PC-9 (cell line): ENCODE measurements at regions not wholly inside any gene's neighbourhood (a gene's known extent, or its start where the extent isn't known, plus 50 kb on each side); places are given as distances from the start of the nearest gene placed in this dataset.

Experiments
- BruUV-seq: library from RNA; stranded (reverse); fragments of 400-500 nt; replicated peaks from 2 replicates; lab custom pipeline; 2021; lab: Mats Ljungman, UMichigan
- CTCF ChIA-PET: fragments of 300-600 bp; sonication (Branson Sonifier 250); formaldehyde crosslinking; loops from one replicate; lab custom pipeline; 2022; ENCODE audit warnings: antibody characterized with exemption; lab: Charles Lee
- POLR2A ChIA-PET: fragments of 300-600 bp; sonication (Branson Sonifier 250); formaldehyde crosslinking; loops from one replicate; lab custom pipeline; 2022; ENCODE audit warnings: antibody characterized with exemption; ENCODE audit not compliant: unreplicated experiment; lab: Charles Lee
- DNase-seq, 2 experiments: peaks; one replicate each; pipeline versions ENCODE4 v3.0.0 to v3.0.0-alpha.2; 2015 to 2022; ENCODE audit warnings: mixed read lengths in 1 of 2
- H2AFZ ChIP-seq: fragments of 200-600 bp; sonication (generic); 2 replicates; pipeline ENCODE4 v1.8.1; 2017; ENCODE audit warnings: antibody characterized with exemption
- H3F3A ChIP-seq: fragments of 200-600 bp; sonication (generic); 2 replicates; pipeline ENCODE4 v1.8.1; 2017; ENCODE audit warnings: antibody characterized with exemption, mild to moderate bottlenecking, low read depth; ENCODE audit not compliant: insufficient read depth
- H3K27ac ChIP-seq: fragments of 200-600 bp; sonication (generic); 2 replicates; pipeline ENCODE4 v1.6.1; 2016; ENCODE audit warnings: mixed run types
- H3K27me3 ChIP-seq: fragments of 200-600 bp; sonication (generic); 2 replicates; pipeline ENCODE4 v1.6.1; 2016; ENCODE audit warnings: low read depth, mixed run types; ENCODE audit not compliant: insufficient read depth
- H3K36me3 ChIP-seq: fragments of 200-600 bp; sonication (generic); 2 replicates; pipeline ENCODE4 v1.6.1; 2016; ENCODE audit warnings: low read depth, mixed run types
- H3K4me1 ChIP-seq: fragments of 200-600 bp; sonication (generic); replicated peaks from 2 replicates; pipeline ENCODE4 v1.6.1; 2016; ENCODE audit warnings: mixed run types; ENCODE audit not compliant: insufficient read depth
- H3K4me2 ChIP-seq: fragments of 200-600 bp; sonication (generic); 2 replicates; pipeline ENCODE4 v1.6.1; 2017; ENCODE audit warnings: mixed run types
- H3K4me3 ChIP-seq: fragments of 200-600 bp; sonication (generic); 2 replicates; pipeline ENCODE4 v1.6.1; 2016; ENCODE audit warnings: mixed run types
- H3K79me2 ChIP-seq: fragments of 200-600 bp; sonication (generic); 2 replicates; pipeline ENCODE4 v1.6.1; 2017; ENCODE audit warnings: low read depth, mixed run types
- H3K9me2 ChIP-seq: fragments of 200-600 bp; sonication (generic); 2 replicates; pipeline ENCODE4 v1.8.1; 2017; ENCODE audit warnings: mild to moderate bottlenecking; ENCODE audit not compliant: insufficient read depth
- H3K9me3 ChIP-seq: fragments of 200-600 bp; sonication (generic); 2 replicates; pipeline ENCODE4 v1.8.1; 2016; ENCODE audit warnings: low read depth; ENCODE audit not compliant: insufficient read depth
- H4K20me1 ChIP-seq: fragments of 200-600 bp; sonication (generic); 2 replicates; pipeline ENCODE4 v1.8.1; 2017; ENCODE audit not compliant: insufficient read depth
- CTCF ChIP-seq: fragments of 200-600 bp; sonication (generic); conservative IDR thresholded peaks from 2 replicates; pipeline ENCODE4 v1.6.1; 2017; ENCODE audit warnings: mixed run types, antibody characterized with exemption, mild to moderate bottlenecking, moderate library complexity
- EZH2 ChIP-seq: fragments of 200-600 bp; sonication (generic); IDR thresholded peaks from 2 replicates; pipeline ENCODE4 v1.8.0; 2017; ENCODE audit warnings: antibody characterized with exemption, low read depth
- intact Hi-C: fragments of 100-400 bp; cut with micrococcal nuclease; formaldehyde crosslinking; loops from one replicate; pipeline ENCODE4 v1.10.0; 2022; ENCODE audit not compliant: unreplicated experiment

DNA sequence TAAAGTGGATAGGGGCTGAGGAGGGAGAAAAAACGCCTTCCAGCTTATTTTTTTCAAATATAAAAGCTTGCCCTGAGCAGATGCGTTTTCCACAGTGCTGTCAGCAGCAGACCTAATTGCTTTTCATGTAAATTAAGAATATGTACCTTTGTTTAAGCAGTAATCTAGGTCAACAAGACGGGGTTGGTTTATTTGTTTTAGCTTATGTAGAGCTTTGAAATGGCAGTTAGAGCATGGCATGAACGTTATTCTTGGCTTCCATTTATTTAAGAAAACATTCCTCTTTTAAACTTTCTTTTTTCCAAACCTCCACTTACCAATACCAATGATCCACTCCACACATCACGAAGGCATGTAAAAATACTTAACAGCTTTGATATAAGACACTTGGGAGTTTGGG lies 220.3 kb upstream of the TENM3 start:
- POLR2A ChIA-PET = no interaction called here
- no peak for DNase-seq
- no peaks in the 10 kb centered on the region for H3K9me3 ChIP-seq
- TF ChIP-seq CTCF = no peak
- TF ChIP-seq EZH2 = no peak
- H4K20me1 ChIP-seq = no peaks in the 10 kb centered on the region
- H3K9me2 ChIP-seq = no peaks in the 10 kb centered on the region
- no peak overlapping the region for H2AFZ ChIP-seq
- H3K36me3 ChIP-seq = no peaks in the 10 kb centered on the region
- H3K4me1 ChIP-seq = no peaks in the 10 kb centered on the region
- no peaks in the 10 kb centered on the region for H3F3A ChIP-seq
- no peak overlapping the region for H3K4me2 ChIP-seq
- no peaks in the 10 kb centered on the region for H3K79me2 ChIP-seq
- H3K4me3 ChIP-seq = no peak overlapping the region
- no TSS peak for BruUV-seq
- no peaks in the 10 kb centered on the region for H3K27me3 ChIP-seq
- no peak overlapping the region for H3K27ac ChIP-seq
- intact Hi-C loops = no loop called here
- CTCF ChIA-PET = no interaction called here

- Histone ChIP-seq H3K27ac (no peak overlapping the region), H3F3A (no peaks in the 10 kb centered on the region), H3K36me3 (no peaks in the 10 kb centered on the region), H3K27me3 (no peaks in the 10 kb centered on the region), H3K79me2 (no peaks in the 10 kb centered on the region), H3K9me2 (no peaks in the 10 kb centered on the region), H3K4me2 (no peak overlapping the region), H4K20me1 (no peaks in the 10 kb centered on the region), H3K9me3 (no peaks in the 10 kb centered on the region), H3K4me3 (no peak overlapping the region), H2AFZ (no peak overlapping the region), H3K4me1 (no peaks in the 10 kb centered on the region)
- no peak for TF ChIP-seq CTCF
- no peak for TF ChIP-seq EZH2
- intact Hi-C loops = no loop called here
- CTCF ChIA-PET = no interaction called here
- BruUV-seq = no TSS peak
- POLR2A ChIA-PET = no interaction called here
- DNase-seq = no peak
Measured at GRCh38 chr4:182023469-182023868, 219.7 kb upstream of the TENM3 start.

DNA sequence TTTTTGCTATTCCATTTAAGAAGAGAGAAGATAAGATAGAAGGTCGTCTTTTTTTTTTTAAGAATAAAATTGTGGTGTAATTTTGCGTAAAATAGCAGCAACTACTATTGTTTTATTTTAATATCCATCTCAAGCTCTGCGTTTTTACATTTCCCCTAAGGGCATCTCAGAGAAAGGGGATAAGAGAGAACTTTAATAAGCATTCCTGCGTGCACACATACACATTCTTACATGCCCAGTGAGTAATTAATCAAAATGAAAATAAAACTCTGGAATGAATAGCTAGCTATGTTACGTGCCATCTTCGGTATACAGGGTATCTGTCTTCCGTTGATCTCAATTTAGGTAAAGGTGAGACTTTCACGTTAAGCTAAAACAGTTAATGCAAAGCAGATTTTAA lies 200.3 kb upstream of the TENM3 start:
- intact Hi-C loops = no loop called here
- no peaks in the 10 kb centered on the region for H3K9me2 ChIP-seq
- no peaks in the 10 kb centered on the region for H3K27me3 ChIP-seq
- no peaks in the 10 kb centered on the region for H3F3A ChIP-seq
- H3K4me2 ChIP-seq = no peak overlapping the region
- BruUV-seq = no TSS peak
- ChIA-PET POLR2A (no interaction called here), CTCF (no interaction called here)
- H3K79me2 ChIP-seq = no peaks in the 10 kb centered on the region
- DNase-seq = no peak
- H3K9me3 ChIP-seq = no peaks in the 10 kb centered on the region
- H3K4me1 ChIP-seq = no peaks in the 10 kb centered on the region
- TF ChIP-seq CTCF = no peak
- TF ChIP-seq EZH2 = no peak
- H3K36me3 ChIP-seq = no peaks in the 10 kb centered on the region
- H2AFZ ChIP-seq = no peak overlapping the region
- no peak overlapping the region for H3K27ac ChIP-seq
- no peaks in the 10 kb centered on the region for H4K20me1 ChIP-seq
- H3K4me3 ChIP-seq = no peak overlapping the region
